Astrocyte (in vitro differentiated cells and primary cell): ENCODE measurements at regions not wholly inside any gene's neighbourhood (a gene's known extent, or its start where the extent isn't known, plus 50 kb on each side); places are given as distances from the start of the nearest gene placed in this dataset.

Experiments used
- DNase-seq: peaks from one replicate; pipeline ENCODE4 v3.0.0-alpha.2; 2010; ENCODE audit warnings: low read depth
- FAIRE-seq: peaks from 2 replicates; lab custom pipeline; 2011; peaks lifted over from hg19 to GRCh38; lab: Jason Lieb, UNC
- H2AFZ ChIP-seq: 2 replicates; pipeline ENCODE4 v1.6.0; 2012; ENCODE audit warnings: low read depth, low read length, inconsistent platforms
- H3K27ac ChIP-seq: 2 replicates; pipeline ENCODE4 v1.5.1; 2011; ENCODE audit warnings: low read depth, low read length, inconsistent platforms
- H3K27me3 ChIP-seq: 2 replicates; pipeline ENCODE4 v1.6.0; 2011; ENCODE audit warnings: low read length, inconsistent platforms; ENCODE audit not compliant: insufficient read depth
- H3K36me3 ChIP-seq: 2 replicates; pipeline ENCODE4 v1.5.1; 2011; ENCODE audit warnings: low read length, inconsistent platforms; ENCODE audit not compliant: insufficient read depth
- H3K4me1 ChIP-seq: 2 replicates; pipeline ENCODE4 v1.5.1; 2011; ENCODE audit warnings: low read length, inconsistent platforms; ENCODE audit not compliant: insufficient read depth
- H3K4me2 ChIP-seq: 2 replicates; pipeline ENCODE4 v1.6.0; 2012; ENCODE audit warnings: low read length, inconsistent platforms
- H3K4me3 ChIP-seq: 2 replicates; pipeline ENCODE4 v1.5.1; 2011; ENCODE audit warnings: low read depth, mild to moderate bottlenecking, low read length, inconsistent platforms; ENCODE audit not compliant: insufficient read depth
- H3K79me2 ChIP-seq: 2 replicates; pipeline ENCODE4 v1.6.0; 2012; ENCODE audit warnings: mild to moderate bottlenecking, low read length, inconsistent platforms; ENCODE audit not compliant: insufficient read depth
- H3K9ac ChIP-seq: 2 replicates; pipeline ENCODE4 v1.6.0; 2012; ENCODE audit warnings: mild to moderate bottlenecking, low read length, inconsistent platforms
- H3K9me3 ChIP-seq: 2 replicates; pipeline ENCODE4 v1.5.1; 2012; ENCODE audit warnings: low read depth, mild to moderate bottlenecking, low read length, inconsistent platforms; ENCODE audit not compliant: insufficient read depth
- H4K20me1 ChIP-seq: 2 replicates; pipeline ENCODE4 v1.6.0; 2012; ENCODE audit warnings: low read length, inconsistent platforms; ENCODE audit not compliant: insufficient read depth
- H3K27ac Mint-ChIP-seq: one replicate; pipeline ENCODE4 v1.8.0; 2021; ENCODE audit warnings: mild to moderate bottlenecking, mixed read lengths; ENCODE audit not compliant: unreplicated experiment
- H3K27me3 Mint-ChIP-seq: one replicate; pipeline ENCODE4 v1.8.0; 2021; ENCODE audit warnings: low read depth, mixed read lengths; ENCODE audit not compliant: unreplicated experiment
- H3K36me3 Mint-ChIP-seq: one replicate; pipeline ENCODE4 v1.8.0; 2021; ENCODE audit warnings: low read depth, mixed read lengths; ENCODE audit not compliant: unreplicated experiment
- H3K4me1 Mint-ChIP-seq: one replicate; pipeline ENCODE4 v1.8.0; 2021; ENCODE audit warnings: low read depth, mixed read lengths; ENCODE audit not compliant: unreplicated experiment
- H3K4me3 Mint-ChIP-seq: one replicate; pipeline ENCODE4 v1.8.0; 2021; ENCODE audit warnings: mild to moderate bottlenecking, moderate library complexity, mixed read lengths; ENCODE audit not compliant: unreplicated experiment
- H3K9me3 Mint-ChIP-seq: one replicate; pipeline ENCODE4 v1.8.0; 2021; ENCODE audit warnings: mild to moderate bottlenecking, mixed read lengths; ENCODE audit not compliant: unreplicated experiment
- CTCF ChIP-seq: IDR thresholded peaks from 2 replicates; pipeline ENCODE4 v1.5.1; 2011; ENCODE audit warnings: low read depth, mild to moderate bottlenecking, inconsistent platforms, low read length, moderate library complexity; ENCODE audit not compliant: insufficient read depth
- EZH2 ChIP-seq: IDR thresholded peaks from 2 replicates; pipeline ENCODE4 v1.6.1; 2012; ENCODE audit warnings: mild to moderate bottlenecking, low read length, inconsistent platforms; ENCODE audit not compliant: insufficient read depth

DNA sequence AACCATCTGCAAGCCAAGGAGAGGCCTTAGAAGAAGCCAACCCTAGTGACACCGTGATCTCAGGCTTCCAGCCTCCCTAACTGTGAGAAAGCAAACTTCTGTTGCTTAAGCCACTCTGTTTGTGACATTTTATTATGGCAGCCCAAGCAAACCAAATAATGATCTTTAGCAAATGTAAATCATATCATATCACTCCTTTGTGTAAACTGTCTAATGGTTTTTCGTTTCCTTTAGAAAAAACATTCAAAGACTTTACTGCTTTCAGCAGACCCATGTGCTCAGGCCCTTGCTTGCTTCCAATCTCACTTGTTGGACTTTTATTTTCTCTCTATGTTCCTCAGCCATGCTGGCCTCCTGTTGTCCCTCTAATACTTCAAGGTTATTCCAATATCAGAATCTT, 192.2 kb upstream of the HS3ST1 start:
- Histone ChIP-seq H3K4me2 (no peak overlapping the region), H3K4me3 (no peak overlapping the region), H2AFZ (no peak overlapping the region), H3K9me3 (no peaks in the 10 kb centered on the region), H3K79me2 (no peaks in the 10 kb centered on the region), H3K4me1 (no peaks in the 10 kb centered on the region), H3K27me3 (no peaks in the 10 kb centered on the region), H4K20me1 (no peaks in the 10 kb centered on the region), H3K27ac (no peak overlapping the region), H3K9ac (no peak overlapping the region), H3K36me3 (no peaks in the 10 kb centered on the region)
- H3K4me3 Mint-ChIP-seq = no peak overlapping the region
- peaks cover 5% of the 10 kb centered on the region for H3K4me1 Mint-ChIP-seq
- H3K27me3 Mint-ChIP-seq = peaks cover 2% of the 10 kb centered on the region
- H3K36me3 Mint-ChIP-seq = no peaks in the 10 kb centered on the region
- FAIRE-seq (no peak), DNase-seq (no peak)
- no peak for TF ChIP-seq EZH2
- no peak for TF ChIP-seq CTCF
- no peak overlapping the region for H3K27ac Mint-ChIP-seq
- H3K9me3 Mint-ChIP-seq = no peaks in the 10 kb centered on the region

DNA sequence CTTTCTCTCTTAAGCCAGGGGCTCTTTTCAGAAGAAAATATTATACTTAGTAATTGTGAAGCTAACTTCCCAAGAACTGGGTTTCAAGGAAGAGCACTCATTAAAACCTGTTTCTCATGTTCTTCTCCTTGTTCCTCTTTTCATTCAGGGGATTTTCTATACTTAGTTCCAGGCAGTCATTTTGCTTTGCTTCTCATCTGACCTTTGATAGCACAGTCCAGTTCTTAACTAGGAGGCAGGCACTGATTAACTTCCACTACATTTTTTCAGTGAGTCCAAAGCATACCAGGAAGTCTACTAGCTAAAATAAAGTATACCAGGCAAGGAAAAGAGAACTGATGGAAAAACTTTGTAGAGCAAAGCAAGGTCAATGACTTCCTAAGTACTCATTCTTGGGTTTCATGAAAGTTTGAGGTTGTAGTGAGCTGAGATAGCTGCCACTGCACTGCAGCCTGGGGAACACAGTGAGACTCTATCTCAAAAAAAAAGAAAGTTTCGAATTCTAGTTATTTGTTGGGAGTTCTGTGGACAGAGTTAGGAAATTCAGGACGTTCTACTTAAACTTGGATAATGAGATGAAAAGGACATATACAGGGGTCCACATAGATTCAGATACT, 190.1 kb upstream of the HS3ST1 start:
- H3K27me3 ChIP-seq = no peaks in the 10 kb centered on the region
- H3K9ac ChIP-seq = no peak overlapping the region
- Mint-ChIP-seq H3K4me3 (no peak overlapping the region), H3K9me3 (no peaks in the 10 kb centered on the region), H3K36me3 (no peaks in the 10 kb centered on the region), H3K4me1 (peaks cover 15% of the 10 kb centered on the region), H3K27me3 (peaks cover 2% of the 10 kb centered on the region), H3K27ac (no peak overlapping the region)
- peaks cover 11% of the 10 kb centered on the region for H3K4me1 ChIP-seq
- no peaks in the 10 kb centered on the region for H3K9me3 ChIP-seq
- no peaks in the 10 kb centered on the region for H3K36me3 ChIP-seq
- H3K27ac ChIP-seq = no peak overlapping the region
- H2AFZ ChIP-seq = no peak overlapping the region
- H3K79me2 ChIP-seq = no peaks in the 10 kb centered on the region
- FAIRE-seq (no peak), DNase-seq (no peak)
- H4K20me1 ChIP-seq = no peaks in the 10 kb centered on the region
- TF ChIP-seq CTCF (no peak), EZH2 (no peak)
- H3K4me3 ChIP-seq = no peak overlapping the region
- H3K4me2 ChIP-seq = no peak overlapping the region

GRCh38 chr4:11616856-11617255, 188.2 kb upstream of the HS3ST1 start:
- Mint-ChIP-seq H3K4me1 (peaks cover 20% of the 10 kb centered on the region), H3K9me3 (no peaks in the 10 kb centered on the region), H3K27ac (no peak overlapping the region), H3K36me3 (no peaks in the 10 kb centered on the region), H3K27me3 (peaks cover 2% of the 10 kb centered on the region), H3K4me3 (no peak overlapping the region)
- Histone ChIP-seq H3K27me3 (no peaks in the 10 kb centered on the region), H3K79me2 (no peaks in the 10 kb centered on the region), H3K4me1 (peaks cover 12% of the 10 kb centered on the region), H3K4me2 (no peak overlapping the region), H3K4me3 (no peak overlapping the region), H3K9me3 (no peaks in the 10 kb centered on the region), H3K27ac (no peak overlapping the region), H3K36me3 (no peaks in the 10 kb centered on the region), H3K9ac (no peak overlapping the region), H2AFZ (no peak overlapping the region), H4K20me1 (no peaks in the 10 kb centered on the region)
- no peak for FAIRE-seq
- DNase-seq = no peak
- TF ChIP-seq EZH2 (no peak), CTCF (no peak)
